Endothelial cell (in vitro differentiated cells): ENCODE measurements at regions not wholly inside any gene's neighbourhood (a gene's known extent, or its start where the extent isn't known, plus 50 kb on each side); places are given as distances from the start of the nearest gene placed in this dataset.

Source experiments
- DNase-seq: peaks from one replicate; pipeline ENCODE4 v3.0.0; 2021; ENCODE audit warnings: low spot score
- H3K27ac Mint-ChIP-seq: one replicate; pipeline ENCODE4 v1.8.0; 2021; ENCODE audit warnings: mixed read lengths, inconsistent platforms; ENCODE audit not compliant: unreplicated experiment
- H3K27me3 Mint-ChIP-seq: one replicate; pipeline ENCODE4 v1.8.0; 2021; ENCODE audit warnings: mild to moderate bottlenecking, moderate library complexity, mixed read lengths, inconsistent platforms; ENCODE audit not compliant: unreplicated experiment
- H3K36me3 Mint-ChIP-seq: one replicate; pipeline ENCODE4 v1.8.0; 2021; ENCODE audit warnings: mild to moderate bottlenecking, low read depth, mixed read lengths, inconsistent platforms; ENCODE audit not compliant: unreplicated experiment
- H3K4me1 Mint-ChIP-seq: one replicate; pipeline ENCODE4 v1.8.0; 2021; ENCODE audit warnings: mild to moderate bottlenecking, mixed read lengths, inconsistent platforms; ENCODE audit not compliant: unreplicated experiment
- H3K4me3 Mint-ChIP-seq: one replicate; pipeline ENCODE4 v1.8.0; 2021; ENCODE audit warnings: mild to moderate bottlenecking, mixed read lengths, inconsistent platforms; ENCODE audit not compliant: unreplicated experiment
- H3K9me3 Mint-ChIP-seq: one replicate; pipeline ENCODE4 v1.8.0; 2021; ENCODE audit warnings: mixed read lengths, inconsistent platforms; ENCODE audit not compliant: unreplicated experiment
- CTCF ChIP-seq: fragments of 200-600 bp; sonication (generic); IDR thresholded peaks from one replicate; pipeline ENCODE4 v1.5.0; 2021; ENCODE audit warnings: antibody characterized with exemption; ENCODE audit not compliant: unreplicated experiment

GRCh38 chr17:72030067-72030899, 90.5 kb upstream of the SOX9 start:
- no peak for TF ChIP-seq CTCF
- peak; percentile 66 for DNase-seq
- H3K9me3 Mint-ChIP-seq = no peaks in the 10 kb centered on the region
- peak overlapping the region; percentile 75 for H3K27ac Mint-ChIP-seq
- H3K36me3 Mint-ChIP-seq = no peaks in the 10 kb centered on the region
- H3K4me3 Mint-ChIP-seq = peak overlapping the region; percentile 56
- H3K4me1 Mint-ChIP-seq = peaks cover 52% of the 10 kb centered on the region
- H3K27me3 Mint-ChIP-seq = no peaks in the 10 kb centered on the region

- H3K4me3 Mint-ChIP-seq = no peak overlapping the region
Observed at GRCh38 chr17:72031219-72031884, 89.5 kb upstream of the SOX9 start.

DNA sequence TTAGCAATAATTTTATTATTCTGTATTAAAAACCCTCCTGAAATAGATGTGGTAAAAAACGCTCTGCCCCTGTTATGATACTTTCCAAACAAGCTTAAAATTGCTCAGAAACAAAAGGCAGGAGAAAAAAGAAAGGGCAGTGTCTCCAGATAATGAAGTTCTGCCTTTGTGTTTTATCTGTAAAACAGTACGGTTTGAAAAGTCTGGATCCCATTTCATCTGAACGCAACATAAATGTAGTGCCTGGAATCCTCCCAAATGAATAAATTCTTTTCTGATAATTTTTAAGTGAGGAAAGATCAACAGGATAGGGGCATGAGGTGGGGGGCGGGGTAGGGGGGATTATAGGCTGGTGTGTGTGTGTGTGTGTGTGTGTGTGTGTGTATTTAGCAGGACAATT, 87.5 kb upstream of the SOX9 start:
- DNase-seq = no peak
- TF ChIP-seq CTCF = no peak
- Mint-ChIP-seq H3K4me1 (peaks cover 51% of the 10 kb centered on the region), H3K36me3 (no peaks in the 10 kb centered on the region), H3K27ac (no peak overlapping the region), H3K4me3 (no peak overlapping the region), H3K27me3 (no peaks in the 10 kb centered on the region), H3K9me3 (no peaks in the 10 kb centered on the region)

More at GRCh38 chr17:72031219-72031884, 89.5 kb upstream of the SOX9 start:
- Mint-ChIP-seq H3K27ac (peak overlapping the region; percentile 14), H3K9me3 (no peaks in the 10 kb centered on the region), H3K27me3 (no peaks in the 10 kb centered on the region), H3K36me3 (no peaks in the 10 kb centered on the region), H3K4me1 (peaks cover 53% of the 10 kb centered on the region)
- TF ChIP-seq CTCF = no peak
- no peak for DNase-seq

GRCh38 chr17:72034000-72034399, 86.8 kb upstream of the SOX9 start:
- Mint-ChIP-seq H3K9me3 (no peaks in the 10 kb centered on the region), H3K4me1 (peaks cover 45% of the 10 kb centered on the region), H3K27me3 (no peaks in the 10 kb centered on the region), H3K36me3 (no peaks in the 10 kb centered on the region), H3K27ac (no peak overlapping the region), H3K4me3 (no peak overlapping the region)
- DNase-seq = no peak
- TF ChIP-seq CTCF = no peak

GRCh38 chr17:72038427-72038826, 82.4 kb upstream of the SOX9 start:
- no peak overlapping the region for H3K27ac Mint-ChIP-seq
- no peaks in the 10 kb centered on the region for H3K9me3 Mint-ChIP-seq
- no peak overlapping the region for H3K4me3 Mint-ChIP-seq
- H3K36me3 Mint-ChIP-seq = no peaks in the 10 kb centered on the region
- no peaks in the 10 kb centered on the region for H3K27me3 Mint-ChIP-seq
- TF ChIP-seq CTCF = no peak
- no peak for DNase-seq
- peaks cover 36% of the 10 kb centered on the region for H3K4me1 Mint-ChIP-seq
